ENCODE measurements at regions not wholly inside any gene's neighbourhood (a gene's known extent, or its start where the extent isn't known, plus 50 kb on each side); places are given as distances from the start of the nearest gene placed in this dataset.

DNA sequence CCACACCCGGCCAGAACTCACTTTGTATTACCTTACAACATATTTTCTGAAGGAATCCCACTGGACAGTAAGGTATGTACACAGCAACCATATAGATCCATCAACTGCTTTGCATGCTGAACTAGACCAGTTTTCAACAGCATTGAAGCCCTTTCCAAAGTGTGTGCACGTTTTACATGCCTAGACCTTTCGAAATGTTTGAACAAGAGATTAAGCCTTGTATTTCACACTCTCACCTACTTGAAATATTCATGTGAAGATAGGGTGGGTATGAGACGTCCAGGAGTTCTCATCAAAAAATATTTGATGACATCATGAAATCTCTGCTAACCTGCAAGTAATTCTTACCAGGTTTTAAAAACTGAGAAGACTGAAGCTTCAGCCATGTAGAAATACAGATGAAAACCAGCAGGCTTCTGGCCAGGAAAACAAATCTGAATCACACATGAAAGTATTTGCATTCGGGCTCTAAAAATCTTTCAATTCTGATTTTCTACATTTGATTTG is 387.0 kb upstream of the PSMD7 start:
- ATAC-seq (ENCODE audit: low FRiP score), result no peak
- TF ChIP-seq, protein P1, sequence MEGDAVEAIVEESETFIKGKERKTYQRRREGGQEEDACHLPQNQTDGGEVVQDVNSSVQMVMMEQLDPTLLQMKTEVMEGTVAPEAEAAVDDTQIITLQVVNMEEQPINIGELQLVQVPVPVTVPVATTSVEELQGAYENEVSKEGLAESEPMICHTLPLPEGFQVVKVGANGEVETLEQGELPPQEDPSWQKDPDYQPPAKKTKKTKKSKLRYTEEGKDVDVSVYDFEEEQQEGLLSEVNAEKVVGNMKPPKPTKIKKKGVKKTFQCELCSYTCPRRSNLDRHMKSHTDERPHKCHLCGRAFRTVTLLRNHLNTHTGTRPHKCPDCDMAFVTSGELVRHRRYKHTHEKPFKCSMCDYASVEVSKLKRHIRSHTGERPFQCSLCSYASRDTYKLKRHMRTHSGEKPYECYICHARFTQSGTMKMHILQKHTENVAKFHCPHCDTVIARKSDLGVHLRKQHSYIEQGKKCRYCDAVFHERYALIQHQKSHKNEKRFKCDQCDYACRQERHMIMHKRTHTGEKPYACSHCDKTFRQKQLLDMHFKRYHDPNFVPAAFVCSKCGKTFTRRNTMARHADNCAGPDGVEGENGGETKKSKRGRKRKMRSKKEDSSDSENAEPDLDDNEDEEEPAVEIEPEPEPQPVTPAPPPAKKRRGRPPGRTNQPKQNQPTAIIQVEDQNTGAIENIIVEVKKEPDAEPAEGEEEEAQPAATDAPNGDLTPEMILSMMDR (IDR thresholded peaks at IDR 0.05), result no peak
- DNase-seq (ENCODE audit: low spot score), result no peak

DNA sequence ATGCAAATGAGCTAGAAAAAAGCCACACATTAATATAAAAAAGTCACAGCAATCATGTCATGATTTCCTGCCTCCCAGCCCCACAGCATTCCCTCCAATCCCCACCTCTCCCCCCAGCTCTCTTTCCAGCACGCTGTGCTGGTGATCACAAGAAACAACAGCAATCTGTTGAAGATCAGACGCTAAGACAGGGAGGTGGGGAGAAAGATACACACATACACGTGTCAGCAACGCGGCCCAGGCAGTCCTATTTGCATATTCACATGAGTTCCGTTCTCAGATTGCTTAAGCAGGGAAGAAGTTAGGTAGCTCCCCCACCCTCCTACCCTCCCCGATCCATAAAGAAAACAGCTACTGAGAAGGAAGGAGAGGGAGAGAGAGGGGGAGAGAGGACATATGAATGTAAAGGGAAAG is 405.5 kb upstream of the PSMD7 start:
- ATAC-seq (ENCODE audit: low FRiP score) (no peak), DNase-seq (ENCODE audit: low spot score) (no peak)
- TF ChIP-seq, protein P1 (IDR thresholded peaks at IDR 0.05), result no peak

DNA sequence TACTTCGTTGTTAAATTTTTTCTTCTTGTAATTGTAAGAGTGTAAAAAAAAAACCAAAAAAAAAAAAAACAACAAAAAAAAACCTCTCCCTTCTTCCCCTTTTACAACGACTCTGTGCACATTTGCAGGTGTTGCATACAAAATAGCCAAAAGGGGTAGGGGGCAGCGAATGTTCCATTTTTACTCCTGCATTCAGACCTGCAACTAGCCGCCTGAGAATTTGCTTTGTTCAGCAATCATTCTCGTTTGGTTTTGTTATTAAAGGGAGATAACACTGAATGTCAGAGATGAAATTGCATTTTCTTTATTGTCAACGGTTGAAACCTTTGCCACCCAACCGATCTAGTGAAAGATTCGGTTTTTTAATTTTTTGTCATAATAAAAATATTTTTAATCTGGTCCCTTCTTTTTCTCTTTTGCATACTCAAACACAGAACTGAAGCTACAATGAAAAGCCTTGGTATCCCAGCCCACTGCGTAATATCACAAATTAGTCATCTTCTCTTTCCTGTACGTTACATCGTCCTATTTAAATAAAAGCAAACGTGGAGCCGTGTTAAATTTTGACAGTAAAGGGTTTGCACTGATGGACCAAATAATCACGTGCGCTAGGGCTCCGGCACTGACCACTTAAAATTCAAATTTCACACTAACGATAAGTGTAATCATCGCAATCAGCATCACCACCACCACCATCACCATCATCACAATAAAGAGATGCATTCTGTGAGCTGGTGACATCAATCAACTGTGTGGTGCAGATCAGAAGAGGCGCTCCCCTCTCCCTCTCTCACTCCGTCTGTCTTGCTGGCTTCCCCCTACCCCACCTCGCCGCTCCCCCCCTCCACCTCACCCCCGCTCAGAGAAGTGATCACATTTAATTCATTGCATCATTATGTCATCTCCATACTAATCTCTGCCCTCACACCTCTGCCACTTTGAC is 406.2 kb upstream of the PSMD7 start:
- no peak for DNase-seq (ENCODE audit: low spot score)
- ATAC-seq (ENCODE audit: low FRiP score), result no peak

DNA sequence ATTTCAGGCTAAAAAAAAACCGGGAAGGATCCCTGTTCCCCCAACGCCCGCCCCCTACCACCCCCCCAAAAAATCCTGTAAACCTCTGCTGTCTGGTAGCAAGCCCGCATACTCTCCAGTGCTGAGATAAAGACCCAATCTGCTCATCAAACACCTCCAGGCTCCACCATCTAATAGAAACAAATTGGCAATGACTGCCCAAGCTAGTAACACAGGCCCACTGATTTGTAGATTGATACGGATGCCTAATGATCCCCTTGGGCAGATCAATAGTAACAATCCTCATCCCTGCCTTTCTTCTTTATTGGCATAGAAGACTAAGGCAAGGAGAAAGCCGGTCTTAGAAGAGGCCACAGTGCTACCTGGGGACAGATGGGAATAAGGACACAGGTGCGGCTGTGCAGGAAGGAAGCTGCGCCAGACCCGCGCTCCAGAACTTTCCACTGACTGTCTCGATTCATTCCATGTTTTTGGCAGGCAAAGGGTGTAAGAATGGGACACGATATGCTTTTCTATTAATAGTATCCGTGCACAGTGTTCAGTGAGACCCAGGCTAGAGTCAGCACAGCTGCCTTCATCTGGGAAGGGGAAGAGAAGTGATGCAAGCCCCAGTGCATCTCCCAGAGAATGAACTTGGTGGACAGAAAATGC is 407.6 kb upstream of the PSMD7 start:
- no peak for ATAC-seq (ENCODE audit: low FRiP score)
- TF ChIP-seq, protein P1 (IDR thresholded peaks at IDR 0.05), result no peak
- DNase-seq (ENCODE audit: low spot score), result no peak

More for the DNA sequence above, 406.2 kb upstream of the PSMD7 start:
- TF ChIP-seq, protein P1 (IDR thresholded peaks at IDR 0.05), result no peak

DNA sequence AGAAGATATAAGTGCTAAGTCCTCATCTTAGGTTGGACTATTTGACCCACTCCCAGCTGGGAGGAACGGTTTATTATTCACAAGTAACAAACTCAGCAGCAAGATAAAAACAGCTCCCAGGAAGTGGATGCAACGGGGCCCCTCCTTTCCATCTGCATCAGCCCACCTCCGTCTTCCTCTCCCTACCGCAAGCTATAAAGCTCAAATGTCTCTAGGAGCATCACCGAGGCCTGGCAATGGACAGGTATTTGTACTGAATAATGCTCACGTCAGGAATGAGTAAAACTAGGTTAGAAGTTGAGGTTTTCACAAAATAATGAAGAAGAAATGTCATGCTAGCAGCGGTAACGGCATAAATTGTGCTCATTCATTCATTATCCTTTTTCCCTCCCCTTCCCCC is 408.7 kb upstream of the PSMD7 start:
- DNase-seq (ENCODE audit: low spot score), result no peak
- no peak for ATAC-seq (ENCODE audit: low FRiP score)
- TF ChIP-seq, protein P1 (IDR thresholded peaks at IDR 0.05), result no peak

DNA sequence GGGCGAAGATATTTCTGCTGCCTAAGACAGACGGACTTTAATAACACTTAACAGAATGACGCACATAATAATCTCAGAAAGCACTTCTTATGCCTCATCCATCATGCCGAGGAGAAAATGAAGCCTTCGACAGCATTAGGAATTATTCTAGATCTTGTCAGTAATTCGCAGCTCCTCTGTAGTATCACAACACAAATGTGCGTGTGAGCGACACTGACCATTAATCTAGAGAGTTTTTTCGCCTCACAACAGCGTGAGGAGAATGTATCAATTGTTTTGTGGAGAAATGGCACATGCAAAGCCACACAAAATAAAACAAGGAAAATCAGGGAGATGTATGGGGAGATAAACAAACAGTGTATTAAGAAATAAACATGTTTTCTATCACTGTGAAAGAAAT is 410.2 kb upstream of the PSMD7 start:
- ATAC-seq (ENCODE audit: low FRiP score) (no peak), DNase-seq (ENCODE audit: low spot score) (no peak)
- TF ChIP-seq, protein P1 (IDR thresholded peaks at IDR 0.05), result no peak

Measured in omental fat pad (tissue), 3 donors.